Activated T-helper 2 cell treated with anti-CD3 and anti-CD28 coated beads, Interferon-gamma antibody, Interleukin-2, Interleukin-4, amounts not matched to agents 10 μg/mL and 5 μg/mL and 100 μg/mL, durations not matched to agents 14 hours and 24 hours and 36 hours (primary cell): ENCODE measurements at regions not wholly inside any gene's neighbourhood (a gene's known extent, or its start where the extent isn't known, plus 50 kb on each side); places are given as distances from the start of the nearest gene placed in this dataset.

Experiments
- DNase-seq: peaks from one replicate; pipeline ENCODE4 v3.0.0; 2021; ENCODE audit warnings: low spot score
- H3K27ac Mint-ChIP-seq: one replicate; pipeline ENCODE4 v1.8.0; 2021; ENCODE audit warnings: mixed read lengths
- H3K27me3 Mint-ChIP-seq: one replicate; pipeline ENCODE4 v1.8.0; 2021; ENCODE audit warnings: low read depth, mixed read lengths
- H3K36me3 Mint-ChIP-seq: one replicate; pipeline ENCODE4 v1.8.0; 2021; ENCODE audit warnings: low read depth, mixed read lengths
- H3K4me1 Mint-ChIP-seq: one replicate; pipeline ENCODE4 v1.8.0; 2021; ENCODE audit warnings: low read depth, mixed read lengths
- H3K4me3 Mint-ChIP-seq: one replicate; pipeline ENCODE4 v1.8.0; 2021; ENCODE audit warnings: low read depth, mild to moderate bottlenecking, moderate library complexity, mixed read lengths
- H3K9me3 Mint-ChIP-seq: one replicate; pipeline ENCODE4 v1.8.0; 2021; ENCODE audit warnings: mixed read lengths
- intact Hi-C: fragments of 100-400 bp; cut with micrococcal nuclease; formaldehyde crosslinking; loops from one replicate; pipeline ENCODE4 v1.15.1; 2023

- intact Hi-C loops = no loop called here
- Mint-ChIP-seq H3K27ac (no peak overlapping the region), H3K4me1 (no peaks in the 10 kb centered on the region), H3K9me3 (peaks cover 5% of the 10 kb centered on the region), H3K27me3 (no peaks in the 10 kb centered on the region), H3K4me3 (no peak overlapping the region), H3K36me3 (no peaks in the 10 kb centered on the region)
- no peak for DNase-seq
Observed at GRCh38 chr20:56800088-56800487, 171.0 kb downstream of the TFAP2C start.

GRCh38 chr20:56801971-56802755 lies 173.1 kb downstream of the TFAP2C start:
- Mint-ChIP-seq H3K27me3 (peaks cover 1% of the 10 kb centered on the region), H3K27ac (no peak overlapping the region)
- intact Hi-C loops = no loop called here

GRCh38 chr20:56802805-56803204 lies 173.7 kb downstream of the TFAP2C start:
- Mint-ChIP-seq H3K4me3 (no peak overlapping the region), H3K9me3 (peaks cover 5% of the 10 kb centered on the region), H3K27me3 (peaks cover 3% of the 10 kb centered on the region), H3K4me1 (no peaks in the 10 kb centered on the region), H3K27ac (no peak overlapping the region), H3K36me3 (no peaks in the 10 kb centered on the region)
- intact Hi-C loops = no loop called here
- DNase-seq = no peak

More at GRCh38 chr20:56801971-56802755, 173.1 kb downstream of the TFAP2C start:
- H3K4me1 Mint-ChIP-seq = no peaks in the 10 kb centered on the region
- no peak for DNase-seq
- H3K36me3 Mint-ChIP-seq = no peaks in the 10 kb centered on the region
- H3K9me3 Mint-ChIP-seq = peaks cover 5% of the 10 kb centered on the region
- no peak overlapping the region for H3K4me3 Mint-ChIP-seq

GRCh38 chr20:56805313-56805712 lies 176.2 kb downstream of the TFAP2C start:
- no peaks in the 10 kb centered on the region for H3K9me3 Mint-ChIP-seq
- DNase-seq = no peak
- intact Hi-C loops = no loop called here
- no peak overlapping the region for H3K27ac Mint-ChIP-seq
- H3K36me3 Mint-ChIP-seq = no peaks in the 10 kb centered on the region
- no peak overlapping the region for H3K4me3 Mint-ChIP-seq
- H3K27me3 Mint-ChIP-seq = peaks cover 4% of the 10 kb centered on the region
- no peaks in the 10 kb centered on the region for H3K4me1 Mint-ChIP-seq

DNA sequence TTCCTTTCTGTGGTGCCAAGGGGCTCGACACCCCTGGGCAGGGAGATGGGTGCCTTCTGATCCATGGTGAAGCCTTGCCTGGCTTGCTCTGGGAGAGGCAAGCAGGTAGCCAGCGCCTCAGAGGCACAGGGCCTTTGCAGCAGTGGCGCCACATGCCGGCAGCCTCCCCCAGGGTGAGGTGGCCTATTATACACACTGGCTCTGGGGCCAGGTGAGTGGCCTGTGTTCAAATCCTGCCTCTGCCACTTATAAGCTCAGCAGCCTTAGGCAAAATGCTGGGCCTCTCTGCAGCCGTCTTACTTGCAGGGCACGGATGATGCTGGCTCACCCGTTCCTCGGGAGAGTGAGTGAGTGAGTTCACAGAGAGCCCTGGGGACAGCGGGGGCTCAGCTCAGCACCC lies 176.9 kb downstream of the TFAP2C start:
- no peak for DNase-seq
- Mint-ChIP-seq H3K9me3 (no peaks in the 10 kb centered on the region), H3K4me3 (no peak overlapping the region), H3K27me3 (peaks cover 4% of the 10 kb centered on the region), H3K27ac (no peak overlapping the region), H3K4me1 (no peaks in the 10 kb centered on the region), H3K36me3 (no peaks in the 10 kb centered on the region)
- intact Hi-C loops = no loop called here

DNA sequence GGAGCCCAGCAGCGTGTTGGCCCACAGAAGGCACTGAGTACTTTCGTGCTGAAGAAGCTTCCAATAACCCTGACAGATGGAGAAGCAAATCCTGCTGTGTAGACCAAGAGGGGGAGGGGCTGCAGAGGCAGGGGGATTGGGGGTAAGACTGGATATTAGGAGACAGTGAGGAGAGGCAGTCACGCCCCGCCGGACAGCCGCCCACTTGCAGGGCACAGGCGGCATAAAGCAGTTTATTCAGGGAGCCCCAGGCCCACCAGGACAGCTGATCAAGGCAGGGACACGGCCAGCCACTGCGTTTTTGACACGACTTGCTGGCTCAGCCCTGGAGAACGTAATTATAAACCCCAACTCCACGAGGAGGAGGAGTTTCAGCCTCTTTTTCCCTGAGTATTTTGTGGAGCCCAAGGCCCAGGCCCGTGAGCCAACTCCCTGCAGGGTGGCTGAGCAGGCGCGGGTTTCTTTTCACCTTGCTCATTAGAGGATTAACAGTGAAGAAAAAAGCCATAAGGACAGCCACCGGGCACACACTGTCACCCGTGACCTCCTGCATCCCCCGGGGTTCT lies 177.9 kb downstream of the TFAP2C start:
- Mint-ChIP-seq H3K9me3 (no peaks in the 10 kb centered on the region), H3K4me3 (no peak overlapping the region), H3K36me3 (no peaks in the 10 kb centered on the region), H3K27me3 (peaks cover 4% of the 10 kb centered on the region), H3K27ac (no peak overlapping the region), H3K4me1 (no peaks in the 10 kb centered on the region)
- intact Hi-C loops = no loop called here
- DNase-seq = no peak

- H3K27me3 Mint-ChIP-seq = peaks cover 4% of the 10 kb centered on the region
- no peaks in the 10 kb centered on the region for H3K9me3 Mint-ChIP-seq
- H3K4me1 Mint-ChIP-seq = no peaks in the 10 kb centered on the region
- no peak overlapping the region for H3K4me3 Mint-ChIP-seq
- H3K36me3 Mint-ChIP-seq = no peaks in the 10 kb centered on the region
- H3K27ac Mint-ChIP-seq = no peak overlapping the region
- no peak for DNase-seq
- intact Hi-C loops = no loop called here
Observed at GRCh38 chr20:56808117-56808725, 179.1 kb downstream of the TFAP2C start.

DNA sequence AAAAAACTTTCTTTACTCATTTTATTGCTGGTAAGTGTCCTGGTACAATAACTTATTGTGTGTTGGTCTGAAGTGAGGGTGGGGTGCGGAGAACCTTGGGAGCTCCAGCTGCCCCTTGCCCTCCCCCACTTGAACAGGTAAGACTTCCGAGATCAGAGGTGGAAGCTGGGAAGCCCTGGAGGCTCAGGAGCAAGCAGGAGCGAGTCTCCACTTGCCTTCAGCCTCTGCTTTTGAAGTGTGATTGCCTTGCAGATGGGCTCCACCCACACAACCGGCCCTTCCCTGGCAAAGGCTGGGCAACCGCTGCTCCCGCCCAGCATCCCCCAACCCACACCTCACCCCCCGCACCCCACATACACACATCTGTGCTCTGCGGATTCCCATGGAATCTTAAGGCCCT lies 179.6 kb downstream of the TFAP2C start:
- DNase-seq = no peak
- Mint-ChIP-seq H3K9me3 (no peaks in the 10 kb centered on the region), H3K27ac (no peak overlapping the region), H3K36me3 (no peaks in the 10 kb centered on the region), H3K4me1 (no peaks in the 10 kb centered on the region), H3K4me3 (no peak overlapping the region), H3K27me3 (peaks cover 4% of the 10 kb centered on the region)
- intact Hi-C loops = no loop called here

GRCh38 chr20:56809668-56810067 lies 180.6 kb downstream of the TFAP2C start:
- Mint-ChIP-seq H3K27me3 (peaks cover 4% of the 10 kb centered on the region), H3K4me1 (no peaks in the 10 kb centered on the region), H3K27ac (no peak overlapping the region), H3K9me3 (no peaks in the 10 kb centered on the region), H3K4me3 (no peak overlapping the region), H3K36me3 (no peaks in the 10 kb centered on the region)
- intact Hi-C loops = no loop called here
- no peak for DNase-seq

GRCh38 chr20:56810141-56810540 lies 181.0 kb downstream of the TFAP2C start:
- Mint-ChIP-seq H3K27ac (no peak overlapping the region), H3K9me3 (no peaks in the 10 kb centered on the region), H3K27me3 (peaks cover 4% of the 10 kb centered on the region), H3K4me3 (no peak overlapping the region), H3K4me1 (no peaks in the 10 kb centered on the region), H3K36me3 (no peaks in the 10 kb centered on the region)
- no peak for DNase-seq
- intact Hi-C loops = no loop called here

DNA sequence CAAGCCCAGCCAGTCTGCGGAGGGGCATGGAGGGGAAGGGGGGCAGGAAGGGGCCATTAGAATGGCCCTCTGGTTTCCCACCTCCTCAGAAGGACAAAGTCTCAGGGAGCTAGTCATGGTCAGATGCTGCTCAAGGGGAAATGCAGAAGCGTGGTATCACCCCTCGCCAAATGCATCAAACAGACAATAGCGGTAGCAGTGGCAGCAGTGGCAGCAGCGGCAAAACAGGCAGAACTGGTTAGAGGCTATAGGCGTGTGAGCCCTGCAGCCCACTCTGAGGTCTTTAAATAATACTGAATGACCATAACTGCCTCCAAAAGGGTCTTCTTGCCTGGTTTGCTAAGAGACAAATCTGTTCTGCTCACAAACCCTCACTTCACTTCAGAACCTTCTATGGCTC lies 186.7 kb downstream of the TFAP2C start:
- Mint-ChIP-seq H3K36me3 (no peaks in the 10 kb centered on the region), H3K27ac (no peak overlapping the region), H3K9me3 (no peaks in the 10 kb centered on the region), H3K4me3 (no peak overlapping the region), H3K4me1 (no peaks in the 10 kb centered on the region), H3K27me3 (no peaks in the 10 kb centered on the region)
- no peak for DNase-seq
- intact Hi-C loops = no loop called here

DNA sequence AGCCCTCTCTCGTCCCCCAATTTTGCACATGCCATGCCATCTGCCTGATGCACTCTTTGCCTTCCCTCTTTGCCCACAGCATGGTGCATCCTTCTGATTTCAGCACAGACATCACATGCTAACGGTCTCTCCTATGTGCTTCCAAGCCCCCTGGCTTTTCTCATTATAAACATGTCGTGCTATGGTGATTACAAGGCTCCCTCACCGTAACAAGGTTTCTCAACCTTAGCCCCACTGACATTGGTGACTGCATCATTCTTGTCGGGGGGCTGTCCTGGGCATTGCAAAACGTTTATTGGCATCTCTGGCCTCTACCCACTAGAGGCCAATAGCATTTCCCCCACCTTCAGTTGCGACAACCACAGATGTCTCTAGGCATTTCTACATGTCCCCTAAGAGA lies 187.2 kb downstream of the TFAP2C start:
- H3K36me3 Mint-ChIP-seq = no peaks in the 10 kb centered on the region
- no peaks in the 10 kb centered on the region for H3K9me3 Mint-ChIP-seq
- no peak overlapping the region for H3K27ac Mint-ChIP-seq
- H3K4me1 Mint-ChIP-seq = no peaks in the 10 kb centered on the region
- intact Hi-C loops = no loop called here
- DNase-seq = no peak
- H3K27me3 Mint-ChIP-seq = no peaks in the 10 kb centered on the region
- no peak overlapping the region for H3K4me3 Mint-ChIP-seq
